GM19452 (cell line): ENCODE measurements at regions not wholly inside any gene's neighbourhood (a gene's known extent, or its start where the extent isn't known, plus 50 kb on each side); places are given as distances from the start of the nearest gene placed in this dataset.

ENCODE experiments used
- ATAC-seq: cut with Tn5 transposase; IDR thresholded peaks from one replicate; pipeline ENCODE4 v1.9.1; 2021; ENCODE audit not compliant: unreplicated experiment

DNA sequence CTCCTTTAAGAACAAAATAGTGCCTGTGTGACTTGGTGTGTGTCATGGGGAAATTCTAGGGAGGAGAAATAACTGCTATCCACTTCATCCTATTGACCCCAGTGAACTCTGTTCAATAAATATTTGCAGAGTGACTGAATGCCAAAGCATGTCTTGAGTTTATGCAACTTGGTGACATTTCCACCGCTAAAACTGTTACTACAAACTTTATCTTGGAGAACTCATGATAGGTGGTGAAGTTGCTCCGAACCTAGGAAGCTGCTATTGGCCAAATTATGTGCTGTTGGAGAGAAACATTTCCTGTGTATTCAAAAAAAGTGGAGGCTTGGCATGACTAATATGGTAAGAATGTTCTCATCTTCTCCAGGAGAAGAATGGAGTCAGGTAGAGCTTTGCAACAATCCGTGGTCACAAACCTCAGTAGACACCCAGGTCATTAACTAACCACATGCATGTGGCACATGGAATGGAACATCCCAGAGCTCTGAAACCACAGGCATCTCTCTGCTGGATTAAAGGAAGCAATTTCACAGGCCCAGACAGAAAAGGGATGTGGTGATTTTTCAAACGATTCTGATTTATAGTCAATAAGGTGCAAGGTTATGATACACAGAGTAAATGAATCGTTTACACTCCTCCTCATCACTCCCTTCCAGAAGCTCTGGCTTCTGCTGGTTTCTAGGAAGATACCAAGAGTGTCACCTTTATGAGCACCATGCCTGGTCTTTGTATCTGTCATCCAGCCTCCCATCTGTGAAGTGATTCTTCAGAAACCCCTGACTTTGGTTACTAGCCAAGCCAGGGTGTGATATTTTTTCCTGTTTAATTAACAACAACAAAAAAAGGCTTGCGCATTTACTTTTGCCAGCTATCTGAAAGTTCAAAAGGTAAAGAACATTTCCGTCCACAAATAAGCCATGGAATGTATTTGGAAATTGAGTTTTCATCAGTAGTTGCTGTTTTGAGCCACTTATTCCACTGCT lies 361.1 kb downstream of the TGFB2 start:
- no peak for ATAC-seq

DNA sequence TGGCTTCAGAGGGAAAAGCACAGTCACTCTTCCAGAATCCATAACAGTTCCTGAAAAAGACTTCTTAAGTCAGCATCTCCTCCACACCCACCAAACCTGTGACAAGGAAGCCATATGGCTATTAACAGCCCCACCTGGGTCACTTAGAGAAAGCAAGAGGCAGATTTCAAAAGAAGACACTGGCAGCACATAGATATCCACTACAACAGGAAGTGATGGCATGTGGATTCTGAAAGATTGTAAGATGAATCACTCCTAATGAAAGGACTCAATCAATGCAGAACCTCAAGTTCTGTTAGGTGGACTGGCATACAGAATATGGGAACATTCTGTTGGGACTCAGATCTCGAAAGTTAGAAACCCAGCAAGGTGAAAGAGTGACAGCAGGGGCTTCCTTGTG lies 365.9 kb downstream of the TGFB2 start:
- ATAC-seq, result no peak

DNA sequence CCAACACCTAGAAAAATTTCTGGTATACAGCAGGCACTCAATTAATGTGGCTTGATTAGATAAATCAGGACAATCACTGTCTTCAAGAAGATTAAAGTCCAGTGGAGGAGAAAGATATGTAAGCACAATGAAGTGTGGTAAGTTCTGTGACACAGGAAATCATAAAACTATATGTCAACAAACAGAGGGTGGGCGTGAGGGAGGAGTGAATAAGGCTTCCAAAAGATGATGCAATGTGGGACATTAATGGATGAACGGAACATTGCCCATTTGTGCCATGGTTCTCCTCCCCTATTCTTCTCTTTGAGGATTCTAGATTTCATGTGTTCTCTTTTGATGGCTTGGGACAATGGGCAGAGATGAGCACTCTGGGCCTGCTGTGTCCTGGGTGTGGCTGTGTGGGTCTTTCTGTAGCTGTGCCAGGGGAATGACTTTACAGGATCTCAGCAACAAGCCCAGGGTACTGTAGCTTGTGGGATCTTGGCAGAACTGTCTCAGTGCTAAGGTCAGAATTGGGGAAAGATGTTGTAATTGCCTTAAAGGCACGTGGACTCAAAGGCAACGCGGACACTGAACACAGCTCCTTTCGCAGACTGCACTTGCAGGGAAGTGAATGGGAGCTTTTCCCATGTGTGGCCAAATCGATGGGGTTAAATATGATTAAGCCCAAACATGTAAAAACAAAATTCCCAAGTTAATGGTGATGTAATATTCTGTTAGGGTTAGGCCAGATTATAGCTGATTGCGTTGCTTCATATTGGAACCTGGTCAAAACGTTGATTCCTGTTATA lies 366.9 kb downstream of the TGFB2 start:
- no peak for ATAC-seq

DNA sequence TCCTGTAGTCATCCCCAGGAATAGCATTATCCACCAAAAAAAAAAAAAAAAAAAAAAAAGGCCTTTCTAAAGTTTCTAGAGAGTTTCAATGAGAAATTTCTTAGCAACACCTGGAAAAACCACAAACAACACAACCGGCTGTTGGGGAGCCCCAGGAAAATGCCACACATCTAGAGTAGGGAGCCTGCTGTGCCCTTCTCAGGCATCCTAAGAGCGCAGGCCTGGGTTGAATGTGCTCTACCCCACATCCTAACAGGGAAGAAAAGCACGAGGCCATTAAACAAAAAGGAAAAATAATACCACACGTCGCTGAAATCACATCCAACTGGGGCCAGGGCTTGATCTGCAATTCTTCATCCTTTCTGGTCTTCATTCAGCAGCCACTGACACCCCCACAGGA lies 367.5 kb downstream of the TGFB2 start:
- no peak for ATAC-seq

DNA sequence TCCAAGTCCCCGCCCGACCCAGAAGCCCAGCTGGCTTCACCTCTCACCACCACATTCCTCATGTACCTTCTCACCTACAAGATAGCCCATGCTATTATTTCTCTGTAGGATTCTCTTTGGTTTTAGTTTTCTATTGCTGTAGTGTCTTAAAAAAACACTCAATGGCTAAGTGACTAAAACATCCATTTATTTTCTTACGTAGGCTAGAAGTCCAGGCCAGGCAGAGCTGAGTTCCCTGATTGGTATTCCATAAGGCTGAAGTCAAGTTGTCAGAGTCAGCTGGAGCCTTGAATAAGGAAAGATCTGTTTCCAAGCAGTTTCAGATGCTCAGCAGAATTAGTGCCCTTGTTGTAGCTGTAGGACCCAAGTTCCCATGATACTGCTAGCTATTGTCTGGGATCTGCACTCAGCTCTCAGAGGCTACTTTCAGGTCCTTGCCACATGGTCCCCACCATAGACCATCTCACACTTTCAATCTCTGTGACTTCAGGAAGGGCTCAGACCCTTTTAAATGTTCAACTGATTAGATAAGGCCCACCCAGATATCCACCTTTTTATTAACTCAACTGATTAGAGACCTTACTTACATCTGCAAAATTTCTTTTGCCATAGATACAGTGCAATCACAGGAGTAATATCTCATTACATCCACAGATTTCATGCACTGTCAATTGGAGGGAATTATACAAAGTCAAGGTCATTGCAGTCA lies 371.0 kb downstream of the TGFB2 start:
- no peak for ATAC-seq

DNA sequence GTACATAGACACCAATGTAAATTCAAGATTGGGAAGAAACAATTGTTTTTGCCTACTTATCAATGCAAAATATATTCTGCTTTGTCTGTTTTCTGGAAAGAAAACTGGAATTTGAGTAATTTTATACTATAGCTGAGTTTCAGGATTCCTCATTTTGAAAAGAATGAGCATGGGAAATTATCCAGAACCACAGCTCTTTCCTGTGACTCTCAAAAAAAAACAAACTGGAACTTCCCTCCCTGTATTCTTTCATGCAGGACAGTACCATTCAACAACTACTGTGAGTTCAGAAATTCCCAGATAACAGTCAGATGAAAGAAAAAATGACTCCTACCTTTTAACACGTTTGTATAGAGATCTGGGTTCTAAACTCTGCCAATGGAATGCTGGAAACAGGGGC lies 372.4 kb downstream of the TGFB2 start:
- ATAC-seq, result no peak

DNA sequence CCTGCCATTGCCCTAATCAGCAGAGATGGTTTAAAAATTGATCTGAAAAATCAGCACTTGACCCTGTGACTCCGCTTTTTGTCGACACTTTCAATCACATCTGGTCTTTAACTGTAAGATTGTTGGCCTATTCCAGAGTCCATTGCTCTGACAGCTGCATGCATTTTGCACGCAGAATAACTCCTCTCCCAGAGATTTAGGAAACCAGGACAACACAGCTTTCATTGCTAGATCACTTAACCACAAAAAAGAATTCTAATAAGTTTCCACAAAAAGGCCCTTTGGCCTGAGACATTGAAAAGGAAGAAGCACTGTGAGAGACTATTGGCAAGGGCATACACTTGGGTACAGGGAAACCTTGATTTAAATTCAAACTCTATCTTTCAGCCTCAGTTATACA lies 373.1 kb downstream of the TGFB2 start:
- no peak for ATAC-seq

DNA sequence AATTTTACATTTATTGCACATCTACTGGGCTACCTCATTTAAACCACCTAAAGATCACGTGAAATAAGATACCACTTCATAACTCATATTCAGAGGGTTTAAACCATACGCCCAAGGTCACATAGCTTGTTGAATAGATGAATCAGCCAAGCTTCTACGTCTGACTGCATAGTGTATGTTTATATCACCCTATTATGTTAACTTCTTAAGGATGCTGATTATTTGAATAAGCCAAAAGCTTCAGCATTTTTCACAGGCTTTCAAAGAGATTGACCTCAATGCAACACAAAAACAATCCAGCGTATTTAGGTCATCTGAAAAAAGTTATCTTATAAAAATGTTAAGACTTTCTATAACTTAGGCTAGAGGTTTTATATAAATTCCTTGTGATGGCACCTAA lies 373.8 kb downstream of the TGFB2 start:
- ATAC-seq, result no peak

DNA sequence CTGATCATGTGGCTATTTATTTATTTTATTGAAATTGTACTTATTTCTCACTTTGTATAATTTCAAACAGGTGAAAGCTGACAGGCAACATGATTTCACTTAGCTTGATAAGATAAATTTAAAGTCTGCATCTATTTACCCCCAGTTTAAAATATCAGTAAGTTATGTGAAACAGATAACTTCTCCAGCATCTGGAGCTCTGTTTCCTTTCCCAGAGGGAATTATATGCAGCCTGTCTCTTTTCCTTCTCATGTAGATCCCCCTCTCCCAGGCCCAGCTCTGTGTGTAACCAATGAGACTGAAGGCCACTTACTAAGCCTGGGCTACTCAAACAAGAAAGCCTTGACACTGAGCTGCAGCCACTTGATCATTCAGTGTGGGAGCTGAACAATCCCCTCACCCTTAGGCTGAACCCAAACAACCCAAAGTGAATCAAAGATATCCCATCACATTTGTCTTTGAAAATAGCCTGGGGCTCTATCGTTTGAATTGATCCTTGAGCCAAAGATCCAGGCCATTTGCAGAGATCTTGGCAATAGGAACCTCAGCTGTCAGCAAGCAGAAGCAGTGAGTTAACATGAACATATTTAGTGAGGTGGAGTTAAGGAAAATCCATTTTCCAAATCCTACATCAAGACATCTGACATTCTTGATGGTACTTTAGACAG lies 383.9 kb downstream of the TGFB2 start:
- no peak for ATAC-seq

DNA sequence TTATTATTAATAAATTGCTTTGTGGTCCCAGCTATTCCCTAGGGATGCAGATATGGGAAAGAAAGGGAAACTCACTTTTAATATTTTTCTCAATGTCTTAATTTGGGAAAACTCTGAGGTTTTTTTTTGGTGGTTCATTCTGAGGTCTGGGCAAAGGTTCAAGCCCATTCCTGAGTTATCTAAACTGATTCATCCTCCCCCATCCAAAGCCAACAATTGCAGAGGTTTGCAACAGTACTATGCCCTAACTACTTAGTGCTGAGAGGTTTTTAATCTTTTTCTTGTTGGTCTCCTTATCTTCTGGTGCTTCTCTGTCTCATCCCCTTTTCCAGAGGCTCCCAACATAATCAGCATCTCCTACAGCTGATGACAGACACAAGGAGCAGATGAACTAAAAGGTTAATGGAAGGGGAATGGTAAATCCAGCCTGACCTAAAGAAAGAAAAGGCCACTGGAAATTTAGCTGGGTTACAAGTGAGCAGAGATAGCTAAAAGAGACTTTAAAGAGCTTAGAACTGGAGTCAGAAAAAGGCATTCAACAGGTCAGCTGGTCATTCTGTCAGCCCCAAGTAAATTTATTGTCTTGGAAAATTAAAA lies 390.4 kb downstream of the TGFB2 start:
- ATAC-seq, result no peak

DNA sequence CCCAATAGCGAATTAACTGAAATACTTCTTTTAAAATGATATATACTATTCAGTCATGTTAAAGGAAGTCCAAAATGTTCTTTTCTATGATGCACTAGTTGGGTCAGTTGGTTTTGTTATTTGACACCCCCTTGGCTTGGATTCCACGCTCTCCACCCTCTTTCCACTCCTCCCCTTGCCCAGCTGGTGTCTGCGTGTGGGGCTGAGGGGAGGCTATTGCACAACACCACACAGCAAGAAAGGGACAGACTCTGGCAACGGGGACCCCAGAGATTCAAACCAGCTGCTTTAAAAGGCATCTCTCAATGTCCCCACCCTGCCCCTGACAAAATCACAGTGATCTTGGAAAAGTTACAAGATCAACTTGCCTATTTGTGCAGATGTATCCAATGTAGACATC lies 394.3 kb downstream of the TGFB2 start:
- ATAC-seq, result no peak

DNA sequence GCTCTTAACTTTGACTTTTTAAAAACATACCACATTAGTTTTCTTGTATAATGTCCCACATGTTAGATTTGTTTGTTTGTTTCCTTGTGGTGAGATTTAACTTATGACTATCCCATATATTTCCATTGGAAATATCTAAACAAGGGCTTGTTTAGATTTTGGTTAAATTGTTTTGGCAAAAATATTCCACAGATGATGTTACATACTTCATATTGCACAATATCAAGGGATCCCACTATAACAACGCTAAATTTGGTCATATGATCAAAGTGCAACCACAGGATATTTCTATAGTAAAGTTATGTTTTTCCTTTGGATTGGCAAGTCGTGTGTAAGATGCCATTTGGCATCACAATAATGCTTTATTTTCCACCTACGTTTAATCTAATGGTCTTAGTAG lies 396.7 kb downstream of the TGFB2 start:
- no peak for ATAC-seq

DNA sequence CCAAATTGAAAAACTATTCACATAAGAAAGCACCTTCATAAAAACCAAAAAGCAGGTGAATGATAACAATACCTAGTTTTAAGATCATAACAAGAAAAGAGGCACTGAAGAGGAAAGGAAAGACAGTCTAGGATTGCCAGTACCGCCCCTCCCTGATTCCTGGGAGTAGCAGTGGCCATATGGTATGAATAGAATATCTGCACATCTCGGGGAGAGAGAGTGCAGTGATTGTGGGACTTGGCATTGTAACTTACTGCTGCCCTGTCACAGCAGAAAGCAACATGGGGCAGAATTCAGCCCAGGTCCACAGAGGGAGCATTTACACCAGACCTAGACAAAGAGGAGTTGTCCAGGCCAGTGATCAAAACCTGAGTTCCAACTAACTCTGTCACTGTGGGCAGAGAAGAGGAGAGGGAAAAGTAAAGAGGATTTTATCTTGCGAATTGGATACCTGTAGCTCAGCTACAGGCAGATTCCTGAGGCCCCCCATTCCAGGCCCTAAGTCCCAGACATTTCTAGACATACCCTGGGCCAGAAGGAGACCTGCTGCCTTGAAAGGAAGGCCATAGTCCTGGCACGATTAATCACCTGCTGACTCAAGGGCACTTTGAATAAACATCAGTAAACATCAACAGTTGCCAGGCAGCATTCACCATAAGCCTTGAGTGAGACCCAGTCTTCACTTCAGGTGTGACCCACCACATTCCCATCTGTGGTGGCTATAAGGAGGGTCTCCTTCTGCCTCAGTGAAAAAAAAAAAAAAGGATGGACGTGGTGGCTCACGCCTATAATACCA lies 397.5 kb downstream of the TGFB2 start:
- no peak for ATAC-seq

DNA sequence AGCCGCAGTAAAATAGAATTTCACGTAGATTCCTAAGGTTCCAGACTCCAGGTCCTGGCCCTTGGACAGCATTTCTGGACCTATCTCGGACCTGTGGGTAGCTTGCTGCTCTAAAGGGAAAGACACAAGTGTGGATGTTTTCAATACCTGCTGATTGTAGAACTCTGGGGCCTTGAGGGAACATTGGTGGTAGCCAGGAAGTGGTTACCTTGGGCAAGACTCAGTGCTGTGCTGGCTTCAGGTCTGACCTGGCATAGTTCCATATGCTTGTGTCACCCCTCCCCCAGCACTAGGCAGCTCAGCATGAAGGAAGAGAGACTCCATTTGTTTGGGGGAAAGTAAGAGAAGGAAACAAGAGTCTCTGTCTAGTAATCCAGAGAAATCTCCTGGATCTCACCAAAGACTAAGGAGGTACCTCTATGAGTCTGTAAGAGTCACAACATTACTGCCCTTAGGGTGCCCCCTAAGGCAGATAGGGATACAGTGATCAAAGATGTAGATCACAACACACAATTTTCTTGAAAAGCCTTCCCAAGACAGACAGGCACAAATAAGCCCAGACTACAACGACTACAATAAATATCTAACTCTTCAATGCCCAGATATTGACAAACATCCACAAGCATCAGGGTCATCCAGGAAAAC lies 398.8 kb downstream of the TGFB2 start:
- no peak for ATAC-seq

DNA sequence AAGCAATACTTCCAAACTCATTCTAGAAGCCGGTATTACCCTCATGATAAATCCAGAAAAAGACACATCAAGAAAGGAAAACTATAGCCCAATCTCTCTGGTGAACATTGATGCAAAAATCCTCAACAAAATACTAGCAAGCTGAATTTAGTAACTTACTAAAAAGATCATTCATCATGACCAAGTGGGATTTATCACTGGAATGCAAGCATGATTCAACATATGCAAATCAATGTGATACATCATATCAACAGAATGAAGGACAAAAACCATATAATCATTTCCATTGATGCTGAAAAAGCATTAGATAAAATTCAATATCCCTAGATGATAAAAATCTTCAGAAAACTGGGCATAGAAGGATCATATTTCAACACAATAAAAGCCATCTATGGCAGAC lies 402.9 kb downstream of the TGFB2 start:
- ATAC-seq, result no peak

DNA sequence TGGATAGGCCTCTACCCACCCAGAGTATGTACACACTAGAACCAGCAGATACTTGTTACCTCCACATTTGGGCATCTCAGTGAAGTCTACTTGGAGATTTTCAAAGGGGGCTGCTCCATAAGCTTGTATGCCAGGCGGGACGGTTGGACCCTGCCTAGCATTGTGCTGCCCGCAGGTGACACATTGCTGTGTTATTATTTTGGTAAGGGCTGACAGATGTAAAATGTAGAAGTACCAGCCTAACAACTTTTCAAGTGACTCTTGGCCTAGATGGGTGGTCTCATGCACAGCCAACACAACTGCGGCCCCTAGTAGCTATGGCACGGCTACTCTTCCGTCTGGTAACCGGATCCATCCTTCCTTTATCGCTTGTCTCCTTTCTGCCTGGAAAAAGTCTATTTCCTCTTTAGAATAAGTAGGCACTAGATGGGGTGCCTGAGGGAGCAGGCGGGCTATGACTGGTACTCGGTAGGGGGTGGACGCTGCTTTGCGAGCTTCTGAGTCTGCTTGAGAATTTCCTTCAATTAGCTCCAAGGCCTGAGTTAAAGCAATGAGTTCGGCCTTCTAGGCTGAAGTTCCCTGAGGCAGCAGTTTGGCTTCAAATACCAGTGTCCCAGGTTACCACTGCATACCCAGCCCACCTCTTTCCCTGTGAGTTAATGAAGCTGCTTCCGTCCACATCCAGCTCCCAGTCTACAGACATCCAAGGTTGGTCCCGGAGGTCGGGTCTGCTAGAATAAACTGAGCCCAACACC lies 405.3 kb downstream of the TGFB2 start:
- ATAC-seq, result no peak

DNA sequence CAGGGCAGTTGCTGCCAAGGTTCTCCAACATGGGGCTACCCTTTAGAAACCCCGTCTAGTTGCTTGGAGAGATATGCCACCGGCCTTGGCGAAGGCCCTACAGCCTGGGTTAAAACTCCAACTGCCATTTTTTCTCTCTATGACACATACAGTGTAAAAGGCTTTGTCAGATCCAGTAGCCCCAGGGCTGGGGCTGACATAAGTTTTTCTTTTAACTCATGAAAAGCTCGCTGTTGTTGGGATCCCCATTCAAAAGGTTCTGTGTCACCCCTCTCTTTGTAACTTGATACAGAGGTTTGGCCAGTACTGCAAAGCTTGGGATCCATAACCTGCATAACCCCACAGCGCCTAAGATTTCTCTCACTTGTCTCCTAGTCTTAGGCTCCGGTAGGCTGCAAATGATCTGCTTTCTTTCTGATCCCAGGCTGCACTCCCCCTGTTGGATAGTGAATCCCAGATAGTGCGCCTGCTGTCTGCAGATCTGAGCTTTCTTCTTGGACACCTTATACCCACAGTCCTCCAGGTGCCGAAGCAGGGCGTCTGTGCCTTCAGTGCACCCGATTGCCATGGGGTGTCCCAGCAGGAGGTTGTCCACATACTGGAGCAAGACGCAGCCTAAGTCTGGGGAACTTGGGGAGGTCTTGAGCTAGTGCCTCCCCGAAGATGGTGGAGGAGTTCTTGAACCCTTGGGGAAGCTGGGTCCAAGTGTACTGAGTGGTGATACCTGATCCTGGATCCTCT lies 406.2 kb downstream of the TGFB2 start:
- no peak for ATAC-seq

DNA sequence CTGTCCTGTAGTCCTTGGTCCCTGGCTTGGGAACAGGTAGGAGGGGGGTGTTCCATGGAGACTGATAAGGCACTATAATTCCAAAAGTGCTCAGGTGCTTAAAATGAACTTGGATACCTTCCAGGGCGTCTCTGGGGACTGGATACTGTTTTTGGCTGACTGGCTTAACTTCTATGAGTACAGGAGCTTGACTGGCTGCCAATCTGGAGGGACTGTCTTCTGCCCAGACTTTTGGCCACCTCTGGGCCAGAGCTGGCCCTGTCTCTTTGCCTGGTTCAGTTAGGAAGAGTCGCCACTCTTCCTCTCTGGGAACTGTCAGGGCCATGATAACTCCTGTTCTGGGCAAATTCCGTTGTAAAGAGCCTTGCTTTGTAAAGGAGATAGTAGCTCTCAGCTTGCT lies 407.0 kb downstream of the TGFB2 start:
- no peak for ATAC-seq
